Pancreas (tissue), 10 donors: ENCODE measurements at regions not wholly inside any gene's neighbourhood (a gene's known extent, or its start where the extent isn't known, plus 50 kb on each side); places are given as distances from the start of the nearest gene placed in this dataset.
A peak's percentile ranks its signal among the peaks of the same experiment; 100 is the strongest.

Source experiments
- ATAC-seq, 4 donors: fragments of 200-7000 bp; cut with Tn5 transposase; one replicate each; pipeline versions ENCODE4 v1.8.0 to v1.9.1; 2020; ENCODE audit warnings: mild to moderate bottlenecking in 4 of 4, moderate library complexity in 4 of 4
- DNase-seq, 6 donors: peaks; one replicate each; pipeline ENCODE4 v3.0.0-alpha.2; 2020
- FAIRE-seq: peaks from 2 replicates; lab custom pipeline; 2012; peaks lifted over from hg19 to GRCh38; lab: Jason Lieb, UNC
- H3K27ac ChIP-seq, 4 donors: fragments of 200-600 bp; sonication (generic); 1 replicate in 3 of 4; 2 replicates in 1 of 4; pipeline versions ENCODE4 v1.5.0 to v1.8.0; 2020
- H3K27me3 ChIP-seq, 4 donors: fragments of 200-600 bp; one replicate each; pipeline ENCODE4 v1.8.0; 2021
- H3K36me3 ChIP-seq, 3 donors: fragments of 200-600 bp; sonication (generic) in 1 of 3; one replicate each; pipeline versions ENCODE4 v1.5.0 to v1.8.0; 2020 to 2021
- H3K4me1 ChIP-seq, 3 donors: fragments of 200-600 bp; one replicate each; pipeline ENCODE4 v1.8.0; 2021
- H3K4me3 ChIP-seq, 4 donors: fragments of 200-600 bp; sonication (generic) in 2 of 4; one replicate each; pipeline versions ENCODE4 v1.5.0 to v1.8.0; 2020 to 2021
- H3K9me3 ChIP-seq, 4 donors: fragments of 200-600 bp; one replicate each; pipeline ENCODE4 v1.8.0; 2021
- CTCF ChIP-seq, 4 donors: fragments of 200-600 bp; sonication (generic) in 3 of 4; IDR thresholded peaks; one replicate each; pipeline versions ENCODE4 v1.5.0 to v1.8.0; 2021; ENCODE audit warnings: antibody characterized with exemption in 4 of 4
- WGBS, 2 donors: extraction: QIAGEN DNeasy Blood & Tissue Kit; methylation state at CpG; one replicate each; pipeline ENCODE4 v1.1.7; 2013; 5-methylcytosine and 5-hydroxymethylcytosine counted together
- intact Hi-C, 3 donors: fragments of 100-400 bp; cut with DNase I; formaldehyde crosslinking; loops; one replicate each; pipeline versions ENCODE4 v1.11.1 to v1.14.2; 2022
- donor health status: healthy with polysubstance abuse.
- donor health status: DM: no; HTN: no; CAD: no; lungs with moderate emphysema.
- donor health status: DM: no; HTN: no; CAD: no.
- donor health status: control.
- donor health status: control.
- donor health status: Bipolar disorder and iron deficiency.
- donor health status: DM: yes; HTN: yes; CAD: no.
- donor health status: DM: no; HTN: no; CAD: no.
- donor health status: DM: no; HTN: no; CAD: no.
- donor health status: DM: yes; HTN: yes; CAD: no.

GRCh38 chr12:86613311-86613710 is 357.1 kb upstream of the MGAT4C start:
- no peaks in the 10 kb centered on the region for H3K36me3 ChIP-seq
- intact Hi-C loops: no loop called here
- no peaks in the 10 kb centered on the region for H3K4me1 ChIP-seq
- ATAC-seq (no peak), DNase-seq (no peak), FAIRE-seq (no peak)
- peaks cover 0 to 6% (median 0%) of the 10 kb centered on the region in 4 donors for H3K27me3 ChIP-seq
- H3K27ac ChIP-seq: no peak overlapping the region
- H3K4me3 ChIP-seq: no peak overlapping the region
- no peaks in the 10 kb centered on the region for H3K9me3 ChIP-seq
- WGBS, 2 donors: 19 to 24% methylated on average over 1 of the region's 1 CpG
- no peak for TF ChIP-seq CTCF (IDR thresholded peaks at IDR 0.05)

- DNase-seq (no peak), ATAC-seq (no peak), FAIRE-seq (no peak)
- Histone ChIP-seq H3K4me1 (no peaks in the 10 kb centered on the region), H3K9me3 (no peaks in the 10 kb centered on the region), H3K36me3 (no peaks in the 10 kb centered on the region), H3K4me3 (no peak overlapping the region), H3K27me3 (peaks cover 0 to 6% (median 0%) of the 10 kb centered on the region in 4 donors), H3K27ac (no peak overlapping the region)
- intact Hi-C loops: no loop called here
- no peak for TF ChIP-seq CTCF (IDR thresholded peaks at IDR 0.05)
Observed at GRCh38 chr12:86608638-86609037, 352.4 kb upstream of the MGAT4C start.

GRCh38 chr12:86601550-86602308 is 345.5 kb upstream of the MGAT4C start:
- Histone ChIP-seq H3K4me1 (no peaks in the 10 kb centered on the region), H3K36me3 (no peaks in the 10 kb centered on the region)
- no peak for FAIRE-seq

GRCh38 chr12:86600664-86601231 is 344.6 kb upstream of the MGAT4C start:
- Histone ChIP-seq H3K9me3 (no peaks in the 10 kb centered on the region), H3K4me1 (no peaks in the 10 kb centered on the region), H3K27me3 (no peaks in the 10 kb centered on the region), H3K36me3 (no peaks in the 10 kb centered on the region), H3K27ac (no peak overlapping the region), H3K4me3 (no peak overlapping the region)
- DNase-seq: peak in 3 of 6 donors; percentile 21 to 64 (median 44)
- intact Hi-C loops: no loop called here
- FAIRE-seq: no peak
- ATAC-seq: no peak
- 89 to 94% methylated on average over 24 of the region's 24 CpGs for WGBS, 2 donors
- TF ChIP-seq CTCF (IDR thresholded peaks at IDR 0.05): no peak

More at GRCh38 chr12:86601550-86602308, 345.5 kb upstream of the MGAT4C start:
- WGBS, 2 donors: 85 to 95% methylated on average over 26 to 27 of the region's 27 CpGs
- TF ChIP-seq CTCF (IDR thresholded peaks at IDR 0.05): no peak
- H3K4me3 ChIP-seq: no peak overlapping the region
- DNase-seq: peak in 3 of 6 donors; percentile 12 to 55 (median 48)
- no peak for ATAC-seq
- intact Hi-C loops: no loop called here
- no peaks in the 10 kb centered on the region for H3K27me3 ChIP-seq
- no peak overlapping the region for H3K27ac ChIP-seq
- H3K9me3 ChIP-seq: no peaks in the 10 kb centered on the region

GRCh38 chr12:86597431-86597830 is 341.2 kb upstream of the MGAT4C start:
- Histone ChIP-seq H3K27me3 (no peaks in the 10 kb centered on the region), H3K4me1 (no peaks in the 10 kb centered on the region), H3K4me3 (no peak overlapping the region), H3K36me3 (no peaks in the 10 kb centered on the region), H3K9me3 (no peaks in the 10 kb centered on the region), H3K27ac (no peak overlapping the region)
- DNase-seq (no peak), FAIRE-seq (no peak), ATAC-seq (no peak)
- no peak for TF ChIP-seq CTCF (IDR thresholded peaks at IDR 0.05)
- intact Hi-C loops: no loop called here
